GM06990 (cell line): ENCODE measurements at regions not wholly inside any gene's neighbourhood (a gene's known extent, or its start where the extent isn't known, plus 50 kb on each side); places are given as distances from the start of the nearest gene placed in this dataset.

Experiments used
- DNase-seq: peaks from one replicate; pipeline ENCODE4 v3.0.0-alpha.2; 2011; ENCODE audit not compliant: insufficient read length; ENCODE audit errors: extremely low read depth
- H3K27me3 ChIP-seq: replicated peaks from 2 replicates; pipeline ENCODE4 v1.6.0; 2011; ENCODE audit warnings: low read length; ENCODE audit not compliant: control insufficient read depth, insufficient read depth
- H3K36me3 ChIP-seq: 2 replicates; pipeline ENCODE4 v1.5.1; 2011; ENCODE audit warnings: low read length; ENCODE audit not compliant: control insufficient read depth, insufficient read depth
- H3K4me3 ChIP-seq: replicated peaks from 2 replicates; pipeline ENCODE4 v1.5.1; 2011; ENCODE audit warnings: low read depth, mild to moderate bottlenecking, control low read depth, low read length
- CTCF ChIP-seq: IDR thresholded peaks from 2 replicates; pipeline ENCODE4 v1.5.1; 2011; ENCODE audit warnings: low read length, control low read depth, mild to moderate bottlenecking, inconsistent platforms; ENCODE audit not compliant: insufficient read depth, poor library complexity, severe bottlenecking

- Histone ChIP-seq H3K36me3 (no peaks in the 10 kb centered on the region), H3K27me3 (no peaks in the 10 kb centered on the region), H3K4me3 (no peak overlapping the region)
- DNase-seq, result no peak
- no peak for TF ChIP-seq CTCF
Measured at GRCh38 chr1:227437495-227438008, 119.3 kb upstream of the CDC42BPA start.

GRCh38 chr1:227434808-227435444, 116.6 kb upstream of the CDC42BPA start:
- H3K4me3 ChIP-seq, result no peak overlapping the region
- TF ChIP-seq CTCF, result no peak

GRCh38 chr1:227433663-227434341, 115.5 kb upstream of the CDC42BPA start:
- TF ChIP-seq CTCF, result no peak
- Histone ChIP-seq H3K4me3 (no peak overlapping the region), H3K36me3 (no peaks in the 10 kb centered on the region), H3K27me3 (no peaks in the 10 kb centered on the region)
- no peak for DNase-seq

More at GRCh38 chr1:227434808-227435444, 116.6 kb upstream of the CDC42BPA start:
- no peak for DNase-seq
- H3K27me3 ChIP-seq, result no peaks in the 10 kb centered on the region
- H3K36me3 ChIP-seq, result no peaks in the 10 kb centered on the region

GRCh38 chr1:227432981-227433380, 114.7 kb upstream of the CDC42BPA start:
- H3K4me3 ChIP-seq, result no peak overlapping the region
- no peak for DNase-seq
- TF ChIP-seq CTCF, result no peak
- no peaks in the 10 kb centered on the region for H3K27me3 ChIP-seq
- no peaks in the 10 kb centered on the region for H3K36me3 ChIP-seq

GRCh38 chr1:227432181-227432535, 113.9 kb upstream of the CDC42BPA start:
- Histone ChIP-seq H3K4me3 (no peak overlapping the region), H3K36me3 (no peaks in the 10 kb centered on the region), H3K27me3 (no peaks in the 10 kb centered on the region)
- DNase-seq, result no peak
- no peak for TF ChIP-seq CTCF
